Neural cell (in vitro differentiated cells): ENCODE measurements at regions not wholly inside any gene's neighbourhood (a gene's known extent, or its start where the extent isn't known, plus 50 kb on each side); places are given as distances from the start of the nearest gene placed in this dataset.

ENCODE experiments used
- EZH2 ChIP-seq: fragments of 200-600, 300-800 bp; shearing (Covaris generic), sonication (generic); IDR thresholded peaks from 2 replicates; pipeline ENCODE4 v1.6.1; 2014; ENCODE audit warnings: antibody characterized with exemption, low read length, borderline replicate concordance, mild to moderate bottlenecking; ENCODE audit not compliant: insufficient read depth, poor library complexity, severe bottlenecking
- MXI1 ChIP-seq: fragments of 450-650 bp; conservative IDR thresholded peaks from 2 replicates; pipeline ENCODE4 v1.6.1; 2014; ENCODE audit warnings: antibody characterized with exemption, mild to moderate bottlenecking; ENCODE audit not compliant: poor library complexity, severe bottlenecking

- TF ChIP-seq EZH2 (no peak), MXI1 (no peak)
Observed at GRCh38 chr11:15705891-15706290, 591.2 kb downstream of the INSC start.
